ENCODE measurements at regions not wholly inside any gene's neighbourhood (a gene's known extent, or its start where the extent isn't known, plus 50 kb on each side); places are given as distances from the start of the nearest gene placed in this dataset.

GRCh38 chr1:80448081-80448480 lies 1352.7 kb upstream of the ADGRL2 start:
- Mint-ChIP-seq H3K27me3 (ENCODE audit: low read depth in 3 of 3) (peaks cover 0 to 1% (median 1%) of the 10 kb centered on the region in 3 donors), H3K36me3 (no peaks in the 10 kb centered on the region), H3K4me1 (no peaks in the 10 kb centered on the region), H3K27ac (no peak overlapping the region), H3K9me3 (peaks cover 0 to 4% (median 2%) of the 10 kb centered on the region in 7 donors), H3K4me3 (no peak overlapping the region)
- H3K27ac ChIP-seq (ENCODE audit: low read depth in 1 of 2, low read length in 2 of 2), result no peak overlapping the region
- TF ChIP-seq, protein P1, sequence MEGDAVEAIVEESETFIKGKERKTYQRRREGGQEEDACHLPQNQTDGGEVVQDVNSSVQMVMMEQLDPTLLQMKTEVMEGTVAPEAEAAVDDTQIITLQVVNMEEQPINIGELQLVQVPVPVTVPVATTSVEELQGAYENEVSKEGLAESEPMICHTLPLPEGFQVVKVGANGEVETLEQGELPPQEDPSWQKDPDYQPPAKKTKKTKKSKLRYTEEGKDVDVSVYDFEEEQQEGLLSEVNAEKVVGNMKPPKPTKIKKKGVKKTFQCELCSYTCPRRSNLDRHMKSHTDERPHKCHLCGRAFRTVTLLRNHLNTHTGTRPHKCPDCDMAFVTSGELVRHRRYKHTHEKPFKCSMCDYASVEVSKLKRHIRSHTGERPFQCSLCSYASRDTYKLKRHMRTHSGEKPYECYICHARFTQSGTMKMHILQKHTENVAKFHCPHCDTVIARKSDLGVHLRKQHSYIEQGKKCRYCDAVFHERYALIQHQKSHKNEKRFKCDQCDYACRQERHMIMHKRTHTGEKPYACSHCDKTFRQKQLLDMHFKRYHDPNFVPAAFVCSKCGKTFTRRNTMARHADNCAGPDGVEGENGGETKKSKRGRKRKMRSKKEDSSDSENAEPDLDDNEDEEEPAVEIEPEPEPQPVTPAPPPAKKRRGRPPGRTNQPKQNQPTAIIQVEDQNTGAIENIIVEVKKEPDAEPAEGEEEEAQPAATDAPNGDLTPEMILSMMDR (IDR thresholded peaks at IDR 0.05), result no peak
- WGBS (ENCODE audit: insufficient coverage), result 92% methylated on average over 2 of the region's 5 CpGs
- H3K9ac ChIP-seq (ENCODE audit: insufficient read depth, low read length, poor library complexity, severe bottlenecking), result no peak overlapping the region
- intact Hi-C loops (cut with micrococcal nuclease), result no loop called here
- no peaks in the 10 kb centered on the region for H3K9me3 ChIP-seq (replicated peaks in 1 of 2; ENCODE audit: control insufficient read depth in 1 of 2, insufficient read depth in 1 of 2, low read length in 2 of 2)
- H2AFZ ChIP-seq (ENCODE audit: insufficient read depth, low read depth, low read length, poor library complexity, severe bottlenecking), result no peak overlapping the region
- DNase-seq, result no peak
- H3K4me2 ChIP-seq (replicated peaks; ENCODE audit: extremely low read depth, low read length, poor library complexity, severe bottlenecking), result no peak overlapping the region
- no peaks in the 10 kb centered on the region for H3K4me1 ChIP-seq (ENCODE audit: control insufficient read depth in 1 of 2, insufficient read depth in 2 of 2, low read length in 2 of 2)
- no peaks in the 10 kb centered on the region for H3K36me3 ChIP-seq (replicated peaks in 1 of 2; ENCODE audit: control insufficient read depth in 1 of 2, insufficient read depth in 2 of 2, low read length in 2 of 2)
- H3K27me3 ChIP-seq (ENCODE audit: control insufficient read depth in 2 of 2, insufficient read depth in 2 of 2, low read length in 2 of 2), result no peaks in the 10 kb centered on the region
- no peaks in the 10 kb centered on the region for H3K79me2 ChIP-seq (ENCODE audit: insufficient read depth, low read length)
- H3K4me3 ChIP-seq (replicated peaks in 1 of 3; ENCODE audit: low read depth in 2 of 3, low read length in 3 of 3), result no peak overlapping the region
- H4K20me1 ChIP-seq (ENCODE audit: insufficient read depth, low read length), result no peaks in the 10 kb centered on the region

DNA sequence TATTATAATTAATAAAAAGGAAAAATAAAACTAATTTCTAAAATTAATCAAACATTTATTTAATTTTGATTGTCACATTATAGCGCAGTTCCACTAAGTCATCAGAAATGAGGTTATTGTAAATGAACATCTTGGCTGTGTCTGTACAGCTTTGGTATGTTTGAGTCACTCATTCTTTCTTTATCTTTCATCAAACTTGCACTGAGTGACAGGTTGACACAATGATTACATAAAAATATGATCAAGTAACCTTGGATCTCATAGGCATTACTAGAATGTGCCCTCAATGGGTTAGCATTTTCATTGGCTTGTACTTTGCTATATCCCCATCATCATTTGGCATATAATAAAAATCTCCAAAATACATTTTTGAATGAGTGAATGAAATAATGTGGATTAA lies 1353.2 kb upstream of the ADGRL2 start:
- Mint-ChIP-seq H3K36me3 (no peaks in the 10 kb centered on the region), H3K9me3 (peaks cover 0 to 4% (median 2%) of the 10 kb centered on the region in 7 donors), H3K4me1 (no peaks in the 10 kb centered on the region), H3K4me3 (no peak overlapping the region), H3K27ac (no peak overlapping the region), H3K27me3 (ENCODE audit: low read depth in 3 of 3) (peaks cover 0 to 1% (median 1%) of the 10 kb centered on the region in 3 donors)
- no peaks in the 10 kb centered on the region for H3K27me3 ChIP-seq (ENCODE audit: control insufficient read depth in 2 of 2, insufficient read depth in 2 of 2, low read length in 2 of 2)
- H4K20me1 ChIP-seq (ENCODE audit: insufficient read depth, low read length), result no peaks in the 10 kb centered on the region
- no CpG with 5 or more reads among the region's 1 CpG for WGBS (ENCODE audit: insufficient coverage)
- H3K79me2 ChIP-seq (ENCODE audit: insufficient read depth, low read length), result no peaks in the 10 kb centered on the region
- H3K4me1 ChIP-seq (ENCODE audit: control insufficient read depth in 1 of 2, insufficient read depth in 2 of 2, low read length in 2 of 2), result no peaks in the 10 kb centered on the region
- intact Hi-C loops (cut with micrococcal nuclease), result no loop called here
- no peaks in the 10 kb centered on the region for H3K36me3 ChIP-seq (replicated peaks in 1 of 2; ENCODE audit: control insufficient read depth in 1 of 2, insufficient read depth in 2 of 2, low read length in 2 of 2)
- H3K4me3 ChIP-seq (replicated peaks in 1 of 3; ENCODE audit: low read depth in 2 of 3, low read length in 3 of 3), result no peak overlapping the region
- TF ChIP-seq, protein P1 (IDR thresholded peaks at IDR 0.05), result no peak
- H3K27ac ChIP-seq (ENCODE audit: low read depth in 1 of 2, low read length in 2 of 2), result no peak overlapping the region
- H3K9ac ChIP-seq (ENCODE audit: insufficient read depth, low read length, poor library complexity, severe bottlenecking), result no peak overlapping the region
- H3K9me3 ChIP-seq (replicated peaks in 1 of 2; ENCODE audit: control insufficient read depth in 1 of 2, insufficient read depth in 1 of 2, low read length in 2 of 2), result no peaks in the 10 kb centered on the region
- H2AFZ ChIP-seq (ENCODE audit: insufficient read depth, low read depth, low read length, poor library complexity, severe bottlenecking), result no peak overlapping the region
- no peak for DNase-seq
- no peak overlapping the region for H3K4me2 ChIP-seq (replicated peaks; ENCODE audit: extremely low read depth, low read length, poor library complexity, severe bottlenecking)
